Skeletal muscle satellite cell (primary cell): ENCODE measurements at regions not wholly inside any gene's neighbourhood (a gene's known extent, or its start where the extent isn't known, plus 50 kb on each side); places are given as distances from the start of the nearest gene placed in this dataset.

ENCODE experiments used
- H3K27me3 ChIP-seq: 2 replicates; pipeline ENCODE4 v1.7.0; 2013; ENCODE audit warnings: low read length; ENCODE audit not compliant: control insufficient read depth, insufficient read depth
- H3K36me3 ChIP-seq: 2 replicates; pipeline ENCODE4 v1.7.0; 2013; ENCODE audit warnings: mild to moderate bottlenecking, control low read depth, low read length; ENCODE audit not compliant: insufficient read depth
- H3K4me1 ChIP-seq: 2 replicates; pipeline ENCODE4 v1.7.0; 2013; ENCODE audit warnings: low read length; ENCODE audit not compliant: control insufficient read depth, insufficient read depth
- H3K4me2 ChIP-seq: 2 replicates; pipeline ENCODE4 v1.7.0; 2013; ENCODE audit warnings: mild to moderate bottlenecking, low read length
- H3K4me3 ChIP-seq: 2 replicates; pipeline ENCODE4 v1.7.0; 2013; ENCODE audit warnings: low read length
- H3K9ac ChIP-seq: 2 replicates; pipeline ENCODE4 v1.7.0; 2013; ENCODE audit warnings: mild to moderate bottlenecking, low read depth, low read length, moderate library complexity
- H3K9me3 ChIP-seq: replicated peaks from 2 replicates; pipeline ENCODE4 v1.7.0; 2013; ENCODE audit warnings: mild to moderate bottlenecking, control low read depth, low read length

DNA sequence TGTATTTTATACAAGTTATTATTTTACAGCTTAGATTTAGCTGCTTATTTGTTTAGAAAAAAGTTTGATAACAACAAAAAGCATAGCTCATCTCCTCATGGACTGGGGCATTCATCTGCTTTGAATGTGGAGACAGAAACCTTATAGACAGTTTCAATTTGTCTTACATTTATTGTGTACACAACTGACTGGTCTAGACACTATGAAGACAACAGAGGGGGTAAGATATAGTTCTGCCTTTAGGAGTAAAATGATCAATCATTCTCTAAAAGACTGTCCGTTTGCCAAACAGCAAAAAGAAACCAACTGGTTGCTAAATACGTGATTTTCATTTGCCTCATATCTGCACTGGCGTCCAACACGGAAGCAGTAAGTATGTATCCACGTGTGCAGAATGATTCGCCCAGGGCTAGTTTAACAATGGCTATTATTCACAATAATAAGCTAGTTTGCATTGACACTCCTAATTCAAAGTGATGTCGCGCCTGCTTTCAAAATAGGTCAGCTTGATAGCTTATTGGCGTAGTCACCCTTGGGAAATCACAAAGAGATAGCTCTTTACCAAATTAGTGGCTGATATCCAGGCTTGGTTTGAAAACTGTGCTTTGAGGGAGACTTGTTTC is 153.6 kb downstream of the BMP2 start:
- H3K27me3 ChIP-seq = no peaks in the 10 kb centered on the region
- H3K4me1 ChIP-seq = no peaks in the 10 kb centered on the region
- no peak overlapping the region for H3K4me3 ChIP-seq
- H3K9ac ChIP-seq = no peak overlapping the region
- no peaks in the 10 kb centered on the region for H3K9me3 ChIP-seq
- no peaks in the 10 kb centered on the region for H3K36me3 ChIP-seq
- H3K4me2 ChIP-seq = no peak overlapping the region

DNA sequence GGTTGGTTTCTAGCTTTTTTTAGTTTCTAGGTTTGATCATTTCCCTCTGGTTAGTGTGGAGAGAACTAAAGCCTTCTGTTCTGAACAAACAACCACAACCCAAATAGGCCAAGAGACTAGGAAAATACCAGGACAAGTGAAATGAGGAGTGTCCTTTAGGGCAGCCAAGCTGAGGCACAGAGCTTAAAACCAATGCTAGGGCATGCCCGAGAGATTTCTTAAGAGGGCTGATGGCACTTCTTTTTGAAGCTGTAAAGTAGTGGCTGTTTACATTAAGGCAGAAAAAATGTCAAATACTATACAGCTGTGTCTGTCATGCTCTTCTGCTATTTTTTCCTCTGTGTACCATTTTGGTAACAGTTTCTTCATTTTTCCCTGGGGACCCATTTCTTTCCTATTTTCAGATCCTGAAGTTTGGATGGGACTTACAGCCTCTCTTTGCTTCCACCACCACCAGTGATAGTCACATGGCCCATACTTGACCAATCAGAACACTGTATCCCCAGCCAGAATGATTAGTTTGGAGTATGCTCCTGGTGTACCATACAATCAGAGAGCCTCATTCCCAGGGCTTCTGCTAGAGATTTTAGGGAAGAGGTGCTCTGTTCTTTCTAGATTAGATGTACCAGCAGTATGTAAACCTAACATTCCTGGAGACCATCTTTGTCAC is 154.4 kb downstream of the BMP2 start:
- Histone ChIP-seq H3K4me2 (no peak overlapping the region), H3K36me3 (no peaks in the 10 kb centered on the region), H3K27me3 (no peaks in the 10 kb centered on the region), H3K4me1 (no peaks in the 10 kb centered on the region), H3K9ac (no peak overlapping the region), H3K4me3 (no peak overlapping the region), H3K9me3 (no peaks in the 10 kb centered on the region)

DNA sequence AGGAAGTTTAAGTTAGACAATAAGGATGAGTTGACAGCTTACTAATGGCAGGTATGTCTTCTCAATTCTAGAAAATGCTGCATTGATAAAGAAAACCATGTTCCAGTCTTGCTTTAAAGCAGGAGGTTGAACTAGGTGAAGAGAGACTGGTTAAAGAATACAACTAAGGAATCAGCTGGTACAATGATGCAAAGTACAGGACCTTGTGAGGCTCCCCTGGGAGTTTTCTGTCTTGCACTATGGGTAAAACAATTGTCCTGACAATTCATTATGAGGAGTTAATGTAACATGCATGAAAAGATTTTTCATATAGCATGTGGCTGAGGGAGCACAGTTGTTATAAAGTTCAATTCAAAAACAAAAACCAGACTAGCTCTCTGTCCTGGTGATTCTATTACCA is 157.2 kb downstream of the BMP2 start:
- Histone ChIP-seq H3K4me3 (no peak overlapping the region), H3K36me3 (no peaks in the 10 kb centered on the region), H3K9ac (no peak overlapping the region), H3K4me2 (no peak overlapping the region), H3K9me3 (no peaks in the 10 kb centered on the region), H3K4me1 (no peaks in the 10 kb centered on the region), H3K27me3 (no peaks in the 10 kb centered on the region)

DNA sequence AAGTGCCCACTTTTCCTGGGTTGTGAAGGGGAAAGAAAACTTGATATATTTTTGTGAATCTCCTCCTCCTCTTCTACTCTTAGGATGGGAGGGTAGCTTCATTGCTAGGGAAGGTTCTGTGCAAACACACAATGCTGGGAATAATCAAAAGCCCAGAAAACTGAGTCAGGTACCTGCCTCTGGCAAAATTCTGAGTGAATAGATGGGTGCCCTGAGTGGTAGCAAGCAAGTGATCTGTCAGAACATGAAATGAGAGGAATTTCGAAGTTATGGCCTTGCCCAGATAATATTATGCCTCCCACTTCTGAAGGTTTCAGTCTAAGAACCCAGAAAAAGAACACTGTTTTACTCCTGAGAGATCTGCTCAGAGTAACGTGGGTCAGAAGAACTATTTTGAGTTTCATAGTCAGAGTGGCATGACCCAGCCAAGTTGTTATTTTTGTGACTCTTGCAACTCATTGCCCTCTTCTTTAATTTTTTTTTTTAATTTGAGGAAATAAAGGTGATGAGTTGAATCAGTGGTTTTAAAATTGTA is 158.3 kb downstream of the BMP2 start:
- Histone ChIP-seq H3K36me3 (no peaks in the 10 kb centered on the region), H3K27me3 (no peaks in the 10 kb centered on the region), H3K9me3 (no peaks in the 10 kb centered on the region), H3K4me3 (no peak overlapping the region), H3K4me1 (no peaks in the 10 kb centered on the region), H3K9ac (no peak overlapping the region), H3K4me2 (no peak overlapping the region)

DNA sequence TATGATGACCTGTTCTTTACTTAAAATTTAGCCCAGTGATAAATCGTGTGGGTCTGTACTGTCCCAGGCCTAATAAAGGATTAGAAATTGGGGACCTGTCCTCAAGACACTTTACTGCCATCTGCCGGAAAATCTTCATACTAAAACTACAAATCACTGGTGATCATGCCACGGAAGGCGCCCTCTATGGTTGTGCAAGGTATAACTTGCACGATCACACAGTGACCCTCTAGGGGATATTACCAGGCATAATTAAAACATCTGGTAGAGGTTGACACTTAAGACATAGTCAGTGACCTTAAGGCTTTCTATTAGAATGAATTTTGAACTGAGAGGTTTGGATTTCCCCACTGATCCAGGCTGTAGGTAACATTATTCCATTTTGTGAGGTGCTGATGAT is 172.6 kb downstream of the BMP2 start:
- H3K9me3 ChIP-seq = no peaks in the 10 kb centered on the region
- H3K9ac ChIP-seq = no peak overlapping the region
- no peaks in the 10 kb centered on the region for H3K27me3 ChIP-seq
- H3K4me3 ChIP-seq = no peak overlapping the region
- H3K4me1 ChIP-seq = no peaks in the 10 kb centered on the region
- H3K4me2 ChIP-seq = no peak overlapping the region
- no peaks in the 10 kb centered on the region for H3K36me3 ChIP-seq

DNA sequence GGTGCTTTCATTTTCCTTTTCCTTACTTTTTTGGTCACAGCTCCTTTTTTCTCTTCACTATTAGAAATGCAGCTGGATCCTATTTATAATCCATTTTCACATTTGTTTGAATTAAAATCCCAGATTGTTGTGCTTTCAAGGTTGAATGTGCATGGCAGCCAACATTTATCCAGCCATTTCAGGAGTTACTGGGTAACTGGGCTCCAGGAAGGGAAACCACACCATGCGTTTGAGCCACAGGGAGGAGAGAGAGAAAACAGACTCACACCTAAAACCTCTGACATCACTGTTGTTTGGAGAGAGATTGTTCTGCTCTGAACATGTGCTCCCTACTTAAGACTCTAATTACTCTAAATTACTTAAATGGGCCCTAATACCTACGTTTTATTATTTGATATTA is 173.4 kb downstream of the BMP2 start:
- Histone ChIP-seq H3K36me3 (no peaks in the 10 kb centered on the region), H3K9ac (no peak overlapping the region), H3K9me3 (no peaks in the 10 kb centered on the region), H3K4me1 (no peaks in the 10 kb centered on the region), H3K27me3 (no peaks in the 10 kb centered on the region), H3K4me3 (no peak overlapping the region), H3K4me2 (no peak overlapping the region)

DNA sequence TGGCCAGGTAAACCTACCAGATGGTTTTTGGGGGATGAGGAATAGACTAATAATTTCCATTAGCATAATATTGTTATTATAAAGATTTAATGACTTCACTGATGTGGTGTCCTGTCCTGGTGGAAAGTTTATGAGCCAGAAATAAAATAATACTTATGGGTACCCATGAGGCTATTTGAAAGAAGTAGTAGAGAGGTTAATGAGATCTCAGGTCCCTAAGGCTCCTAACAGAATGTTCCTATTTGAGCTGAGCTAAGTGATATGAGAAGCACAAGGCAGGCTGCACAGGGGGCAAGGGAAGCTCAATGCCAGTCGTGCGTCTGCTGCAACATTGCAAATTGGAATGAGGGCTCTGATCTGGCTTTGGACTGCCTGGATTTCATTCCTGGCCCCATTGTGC is 174.1 kb downstream of the BMP2 start:
- Histone ChIP-seq H3K9ac (no peak overlapping the region), H3K36me3 (no peaks in the 10 kb centered on the region), H3K27me3 (no peaks in the 10 kb centered on the region), H3K4me1 (no peaks in the 10 kb centered on the region), H3K9me3 (no peaks in the 10 kb centered on the region), H3K4me3 (no peak overlapping the region), H3K4me2 (no peak overlapping the region)

DNA sequence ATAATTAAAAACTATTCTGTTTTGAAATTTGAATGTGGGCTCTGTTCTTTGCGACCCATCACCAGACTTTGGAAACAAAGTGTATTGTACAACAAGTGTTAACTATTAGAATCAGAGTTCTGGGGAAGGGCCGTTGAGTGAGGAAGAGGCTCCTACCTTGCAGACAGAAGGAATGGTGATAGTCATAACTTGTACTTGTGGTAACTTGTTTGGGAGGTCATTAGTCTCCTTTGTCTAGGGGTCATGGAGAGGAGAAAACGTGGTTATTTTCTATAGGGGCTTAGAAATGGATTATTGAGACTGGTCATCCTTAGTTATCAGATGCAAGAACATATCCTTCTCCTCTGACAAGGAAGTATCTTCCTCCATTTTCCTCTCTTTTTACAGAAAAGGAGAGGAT is 174.8 kb downstream of the BMP2 start:
- Histone ChIP-seq H3K9me3 (no peaks in the 10 kb centered on the region), H3K9ac (no peak overlapping the region), H3K27me3 (no peaks in the 10 kb centered on the region), H3K4me1 (no peaks in the 10 kb centered on the region), H3K4me3 (no peak overlapping the region), H3K36me3 (no peaks in the 10 kb centered on the region), H3K4me2 (no peak overlapping the region)

DNA sequence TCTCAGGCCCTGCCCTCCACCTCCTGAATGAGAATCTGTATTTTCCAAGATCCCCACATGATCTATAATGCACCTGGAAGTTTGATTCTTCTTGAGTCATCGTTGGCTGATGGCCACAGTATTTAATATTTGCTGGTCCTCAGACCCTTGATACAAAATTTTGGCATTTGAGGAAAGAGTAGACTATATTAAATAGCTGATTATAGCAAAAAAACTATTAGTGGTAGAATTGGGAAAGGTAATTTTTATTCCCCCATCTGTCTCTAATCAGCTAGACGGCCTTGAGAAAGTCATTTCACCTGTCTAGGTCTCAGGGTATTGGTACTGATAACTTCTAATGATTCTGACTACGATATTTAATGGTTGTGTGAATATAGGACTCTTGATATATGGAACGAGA is 176.8 kb downstream of the BMP2 start:
- H3K36me3 ChIP-seq = no peaks in the 10 kb centered on the region
- no peaks in the 10 kb centered on the region for H3K27me3 ChIP-seq
- no peaks in the 10 kb centered on the region for H3K4me1 ChIP-seq
- H3K9me3 ChIP-seq = no peaks in the 10 kb centered on the region
- H3K4me2 ChIP-seq = no peak overlapping the region
- no peak overlapping the region for H3K4me3 ChIP-seq
- no peak overlapping the region for H3K9ac ChIP-seq

DNA sequence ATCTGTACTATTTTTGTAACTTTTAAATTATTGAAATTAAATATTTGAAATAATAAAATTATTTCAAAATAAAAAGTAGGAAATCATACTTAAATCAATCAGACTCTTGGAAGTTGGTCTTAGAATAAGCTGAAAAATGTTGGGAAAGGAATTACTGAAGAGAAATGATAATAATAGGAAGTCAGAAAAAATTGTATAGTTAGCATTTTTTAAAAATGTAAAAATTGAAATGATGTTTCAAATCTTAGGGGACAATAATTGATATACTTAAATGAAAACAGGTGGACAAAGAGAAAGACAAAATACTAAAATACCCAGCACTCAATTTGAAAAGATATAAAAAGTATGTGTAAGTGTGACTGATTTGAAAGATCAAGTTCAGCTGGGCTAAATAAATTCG is 186.1 kb downstream of the BMP2 start:
- no peak overlapping the region for H3K4me2 ChIP-seq
- H3K27me3 ChIP-seq = no peaks in the 10 kb centered on the region
- no peaks in the 10 kb centered on the region for H3K4me1 ChIP-seq
- H3K36me3 ChIP-seq = no peaks in the 10 kb centered on the region
- no peaks in the 10 kb centered on the region for H3K9me3 ChIP-seq
- H3K4me3 ChIP-seq = no peak overlapping the region
- no peak overlapping the region for H3K9ac ChIP-seq

DNA sequence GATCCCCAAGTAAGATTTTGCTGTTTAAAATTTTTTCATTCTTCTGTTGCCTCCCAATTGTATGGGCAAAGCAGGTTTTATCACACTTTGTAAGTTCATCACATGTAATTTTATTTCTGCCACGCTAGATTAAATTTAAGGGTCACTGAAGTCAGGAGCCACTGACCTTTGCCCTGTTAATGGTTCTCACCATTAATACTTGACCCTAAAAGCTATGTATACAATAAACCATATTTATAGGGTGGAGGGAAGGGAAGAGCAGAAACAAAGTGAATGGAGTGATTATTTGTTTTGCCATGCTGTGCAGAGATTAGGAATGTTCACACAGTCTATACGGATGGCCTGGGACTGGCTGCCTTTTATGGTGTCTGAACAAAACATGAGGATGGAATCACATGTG is 186.7 kb downstream of the BMP2 start:
- Histone ChIP-seq H3K9me3 (no peaks in the 10 kb centered on the region), H3K27me3 (no peaks in the 10 kb centered on the region), H3K4me2 (no peak overlapping the region), H3K9ac (no peak overlapping the region), H3K36me3 (no peaks in the 10 kb centered on the region), H3K4me3 (no peak overlapping the region), H3K4me1 (no peaks in the 10 kb centered on the region)

DNA sequence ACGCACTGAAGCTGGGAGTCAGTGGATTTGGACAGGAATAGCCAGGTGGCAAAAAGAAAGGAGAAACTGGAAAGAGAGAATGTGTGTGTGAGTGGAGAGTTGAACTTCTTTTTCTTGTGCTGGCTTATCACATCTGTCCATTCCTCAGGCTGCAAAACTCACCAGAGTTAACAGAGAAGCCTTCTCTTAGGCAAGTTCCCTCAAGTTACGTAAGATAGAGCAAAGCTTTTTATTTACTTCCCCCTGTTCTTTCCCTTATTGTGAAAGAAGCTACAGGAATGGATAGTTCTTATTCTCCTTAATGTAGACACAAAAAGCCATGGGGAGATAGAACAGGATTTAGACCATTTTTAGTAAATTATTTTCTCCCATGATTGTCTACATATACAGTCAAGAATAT is 188.6 kb downstream of the BMP2 start:
- H3K9ac ChIP-seq = no peak overlapping the region
- no peaks in the 10 kb centered on the region for H3K9me3 ChIP-seq
- no peaks in the 10 kb centered on the region for H3K4me1 ChIP-seq
- H3K27me3 ChIP-seq = no peaks in the 10 kb centered on the region
- H3K4me2 ChIP-seq = no peak overlapping the region
- no peaks in the 10 kb centered on the region for H3K36me3 ChIP-seq
- no peak overlapping the region for H3K4me3 ChIP-seq
